22Rv1 (cell line): ENCODE measurements at regions not wholly inside any gene's neighbourhood (a gene's known extent, or its start where the extent isn't known, plus 50 kb on each side); places are given as distances from the start of the nearest gene placed in this dataset.

Source experiments
- ZFX ChIP-seq: fragments of 450-650 bp; IDR thresholded peaks from 2 replicates; pipeline ENCODE4 v1.6.1; 2017; ENCODE audit warnings: antibody characterized with exemption, borderline replicate concordance
- TF ChIP-seq, protein P1 (sequence below): fragments of 450-650 bp; IDR thresholded peaks from 2 replicates; pipeline ENCODE4 v1.5.1; 2017; ENCODE audit warnings: mild to moderate bottlenecking

DNA sequence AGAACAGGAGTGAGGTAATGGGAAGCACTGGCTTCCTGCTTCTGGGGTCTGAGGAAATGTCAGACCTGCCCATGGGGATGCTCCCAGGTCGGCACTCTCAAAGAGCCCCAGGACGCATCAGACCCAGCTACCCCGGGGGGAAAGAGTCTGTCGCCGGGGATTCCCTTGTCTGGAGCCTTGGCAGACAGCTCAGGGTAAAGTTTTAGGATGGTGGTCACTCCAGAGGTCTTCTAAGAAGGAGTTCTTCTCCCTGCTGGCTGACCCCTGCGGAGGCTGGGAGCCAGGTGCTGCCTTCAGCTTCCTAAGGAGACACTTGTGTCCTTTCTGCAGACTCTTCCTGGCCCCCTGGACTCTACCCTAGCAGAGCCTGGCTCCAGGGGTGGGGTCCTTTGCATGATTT lies 61.9 kb upstream of the PSEN2 start:
- TF ChIP-seq, protein P1, sequence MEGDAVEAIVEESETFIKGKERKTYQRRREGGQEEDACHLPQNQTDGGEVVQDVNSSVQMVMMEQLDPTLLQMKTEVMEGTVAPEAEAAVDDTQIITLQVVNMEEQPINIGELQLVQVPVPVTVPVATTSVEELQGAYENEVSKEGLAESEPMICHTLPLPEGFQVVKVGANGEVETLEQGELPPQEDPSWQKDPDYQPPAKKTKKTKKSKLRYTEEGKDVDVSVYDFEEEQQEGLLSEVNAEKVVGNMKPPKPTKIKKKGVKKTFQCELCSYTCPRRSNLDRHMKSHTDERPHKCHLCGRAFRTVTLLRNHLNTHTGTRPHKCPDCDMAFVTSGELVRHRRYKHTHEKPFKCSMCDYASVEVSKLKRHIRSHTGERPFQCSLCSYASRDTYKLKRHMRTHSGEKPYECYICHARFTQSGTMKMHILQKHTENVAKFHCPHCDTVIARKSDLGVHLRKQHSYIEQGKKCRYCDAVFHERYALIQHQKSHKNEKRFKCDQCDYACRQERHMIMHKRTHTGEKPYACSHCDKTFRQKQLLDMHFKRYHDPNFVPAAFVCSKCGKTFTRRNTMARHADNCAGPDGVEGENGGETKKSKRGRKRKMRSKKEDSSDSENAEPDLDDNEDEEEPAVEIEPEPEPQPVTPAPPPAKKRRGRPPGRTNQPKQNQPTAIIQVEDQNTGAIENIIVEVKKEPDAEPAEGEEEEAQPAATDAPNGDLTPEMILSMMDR = no peak
- no peak for TF ChIP-seq ZFX
